Left colon (tissue), 2 donors: ENCODE measurements at regions not wholly inside any gene's neighbourhood (a gene's known extent, or its start where the extent isn't known, plus 50 kb on each side); places are given as distances from the start of the nearest gene placed in this dataset.

Experiments used
- ATAC-seq: fragments of 200-7000 bp; cut with Tn5 transposase; one replicate; pipeline ENCODE4 v1.9.1; 2020; ENCODE audit warnings: mild to moderate bottlenecking, moderate library complexity
- DNase-seq, 2 donors: peaks; one replicate each; pipeline ENCODE4 v3.0.0-alpha.2; 2020
- intact Hi-C, 2 donors: fragments of 100-400 bp; cut with DNase I in 1 of 2; cut with micrococcal nuclease in 1 of 2; formaldehyde crosslinking; loops; one replicate each; pipeline versions ENCODE4 v1.11.2 to v1.14.0; 2022; cut with DNase I, micrococcal nuclease
- donor health status: DM: no; HTN: no; CAD: no.
- donor health status: DM: yes; HTN: yes; CAD: no.

DNA sequence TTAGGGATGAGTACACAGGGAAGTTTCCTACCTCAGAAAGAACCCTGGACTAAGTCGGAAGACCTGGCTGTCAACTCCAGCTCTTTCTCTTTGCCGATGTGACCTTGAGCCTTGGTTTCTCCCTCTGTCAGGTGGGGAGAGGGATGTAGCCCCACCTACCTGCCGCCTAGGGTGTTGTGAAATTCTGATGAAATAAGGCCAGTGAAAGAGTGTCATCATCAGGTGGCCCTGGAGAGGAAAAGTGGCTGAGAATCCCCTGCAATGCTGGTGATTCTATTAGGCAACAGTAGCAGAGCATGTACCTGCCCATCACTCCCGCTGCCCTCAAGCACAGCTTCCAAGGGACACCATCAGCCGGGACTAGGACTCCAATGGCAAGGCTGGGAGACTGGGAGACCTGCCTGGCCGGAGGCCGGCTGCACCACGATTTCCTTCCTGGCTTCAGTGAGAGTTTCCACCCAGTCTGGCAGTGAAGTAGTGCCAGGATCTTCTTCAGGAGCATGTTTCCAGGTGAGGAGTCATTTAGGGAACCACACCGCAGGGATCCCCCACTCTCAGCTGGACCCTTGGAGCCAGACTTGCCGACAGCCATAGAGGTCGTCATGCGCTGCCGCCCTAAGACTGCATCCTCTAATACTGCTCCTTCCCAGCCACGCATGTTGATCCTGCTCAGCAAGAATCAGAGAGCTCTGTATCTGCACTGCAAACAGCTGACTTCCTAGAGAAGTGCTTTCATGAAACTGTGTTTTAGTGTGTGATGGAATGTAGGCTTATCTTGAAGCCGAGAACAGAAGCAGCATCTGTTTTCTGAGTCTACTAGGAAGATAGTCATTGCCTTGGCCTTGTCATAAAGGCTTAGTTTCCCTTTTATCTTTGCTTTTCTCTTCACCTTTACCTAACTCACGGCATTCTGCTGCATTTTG is 88.0 kb upstream of the F3 start:
- no peak for DNase-seq
- intact Hi-C loops, result no loop called here
- ATAC-seq, result no peak

DNA sequence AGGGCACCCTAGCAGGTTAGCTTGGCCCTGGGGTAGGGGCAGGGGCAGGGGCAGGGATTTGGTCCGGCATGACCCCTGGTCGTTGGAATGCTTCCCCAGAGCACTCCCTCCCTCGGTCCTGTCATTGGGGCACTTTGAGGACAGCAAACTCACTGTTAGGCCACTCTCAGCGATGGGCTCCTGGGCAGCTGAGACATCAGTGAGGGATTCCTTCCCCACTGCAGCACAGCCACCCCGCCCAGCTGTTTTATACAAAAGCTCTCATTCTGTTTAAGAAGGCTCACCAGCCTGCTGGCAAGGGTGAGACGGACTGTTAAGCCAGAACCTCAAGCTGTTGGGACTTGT is 86.9 kb upstream of the F3 start:
- intact Hi-C loops, result no loop called here
- DNase-seq (no peak), ATAC-seq (no peak)

DNA sequence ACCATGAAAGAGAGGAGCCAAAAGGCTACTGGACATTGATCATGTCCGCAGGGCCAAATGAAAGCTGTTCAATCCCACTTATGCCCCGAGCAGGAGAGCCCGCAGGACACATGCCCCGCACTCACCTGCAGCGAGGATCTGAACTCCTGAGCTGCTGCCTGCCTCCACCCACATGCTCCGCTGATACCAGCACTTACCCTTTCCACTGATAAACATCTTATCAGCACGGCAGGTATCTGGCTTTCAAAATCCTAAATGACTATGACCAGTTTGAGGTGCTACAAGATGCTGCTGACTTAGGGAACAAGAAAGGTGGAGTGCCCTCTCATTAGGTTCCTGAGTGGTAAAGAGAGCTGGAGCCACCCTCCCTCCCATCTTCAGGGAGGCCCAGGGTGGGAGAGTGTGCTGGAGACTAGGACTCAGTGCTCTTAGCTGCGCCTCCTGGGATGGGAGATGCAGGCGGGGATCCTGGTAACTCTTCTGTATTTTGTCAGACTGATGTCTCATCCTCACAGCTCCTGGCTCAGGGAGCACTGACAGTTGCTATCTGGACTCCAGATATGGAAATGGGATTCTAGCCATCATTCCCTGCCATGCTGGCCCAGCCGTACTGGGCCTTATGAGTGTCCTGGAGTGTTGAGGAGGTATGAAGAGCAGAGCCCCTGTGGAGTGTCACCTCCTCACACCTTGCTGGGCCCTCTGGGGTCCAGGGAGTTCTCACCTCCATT is 86.4 kb upstream of the F3 start:
- DNase-seq, result no peak
- intact Hi-C loops, result no loop called here
- no peak for ATAC-seq

DNA sequence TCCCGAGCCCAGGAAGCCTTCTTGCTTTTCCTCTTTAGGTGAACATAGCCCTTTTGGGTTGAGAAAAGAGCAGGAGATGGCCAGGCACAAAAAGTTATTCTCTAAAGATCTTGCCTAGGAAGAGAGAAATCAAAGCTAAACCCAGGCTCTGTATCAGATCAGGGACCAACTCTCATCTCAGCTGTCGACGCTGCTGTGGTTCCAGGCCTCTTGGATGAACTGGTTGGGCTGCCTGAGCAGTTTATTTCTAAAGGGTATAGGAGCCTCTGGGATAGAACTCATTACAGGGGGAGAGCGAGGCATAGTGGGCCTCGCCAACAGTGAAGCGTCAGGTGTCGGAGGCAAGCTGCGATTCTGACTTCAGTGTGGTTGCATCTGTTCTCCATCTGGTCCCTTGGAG is 82.6 kb upstream of the F3 start:
- DNase-seq, result no peak
- intact Hi-C loops, result no loop called here
- ATAC-seq, result no peak

DNA sequence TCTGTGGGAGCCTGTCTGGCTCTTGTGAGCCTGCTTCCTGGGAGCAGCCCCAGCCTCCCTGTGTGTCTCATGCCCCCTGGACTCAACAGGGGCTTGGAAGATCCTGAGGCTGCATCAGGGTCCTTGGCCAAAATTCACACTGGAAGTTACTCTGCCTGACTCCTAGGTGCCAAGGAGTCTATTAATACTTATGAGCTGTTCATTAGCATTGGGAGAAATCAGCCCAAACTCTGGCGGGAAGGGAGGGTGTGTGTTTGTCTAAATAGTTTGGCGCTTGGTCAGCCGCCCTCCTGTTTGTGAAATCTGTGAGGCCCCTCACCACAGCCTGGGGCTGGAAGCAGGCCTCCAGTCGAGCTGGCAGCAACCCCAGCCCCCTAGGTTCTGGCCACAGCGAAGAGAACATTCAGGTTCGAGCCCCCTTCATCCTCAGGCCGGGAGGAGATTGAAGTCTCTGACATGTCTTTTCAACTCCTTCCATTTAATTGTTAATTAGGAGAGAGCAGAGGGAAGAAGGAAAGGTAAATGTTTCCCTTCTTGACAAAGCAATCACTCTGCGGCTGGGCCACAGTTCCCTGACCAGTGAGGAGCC is 82.1 kb upstream of the F3 start:
- ATAC-seq, result no peak
- intact Hi-C loops, result no loop called here
- no peak for DNase-seq

DNA sequence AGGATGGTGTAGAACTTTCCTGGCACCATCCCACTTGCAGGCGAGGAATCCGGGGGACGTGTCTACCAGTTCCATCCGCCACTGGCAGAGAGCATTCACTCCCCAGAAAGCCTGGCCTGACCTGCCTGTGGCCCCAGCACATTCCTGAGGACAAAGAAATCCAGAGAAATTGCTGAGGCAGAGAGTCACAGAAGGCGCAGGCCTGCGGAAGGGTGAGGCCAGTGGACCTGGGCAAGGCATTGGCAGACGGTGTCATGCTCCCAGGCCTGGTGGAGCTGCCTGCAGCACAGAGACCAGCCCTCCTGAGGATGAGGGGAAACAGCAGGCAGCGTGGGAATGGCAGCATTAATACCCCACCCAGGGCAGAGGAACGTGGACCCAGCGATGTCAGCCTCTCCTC is 81.2 kb upstream of the F3 start:
- DNase-seq, result no peak
- intact Hi-C loops, result no loop called here

DNA sequence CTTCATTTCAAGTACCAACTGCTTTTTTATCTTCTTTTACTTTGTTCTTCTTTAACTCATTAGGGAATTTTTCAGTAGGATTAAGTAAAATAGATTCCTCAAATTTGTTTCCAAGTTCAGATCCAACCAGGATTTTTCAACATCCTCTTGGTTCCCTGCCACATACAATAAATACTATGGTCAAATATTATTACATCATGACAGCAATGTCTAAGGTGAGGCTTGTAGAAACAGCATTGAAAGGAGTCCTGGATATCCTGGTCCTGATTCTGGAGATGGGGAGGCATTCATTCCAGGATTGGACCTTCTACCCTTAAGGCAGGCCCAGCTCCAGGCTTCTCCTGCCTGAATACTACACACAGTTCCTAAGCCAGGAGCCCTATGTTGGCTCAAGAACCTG is 80.2 kb upstream of the F3 start:
- DNase-seq (no peak), ATAC-seq (peak; percentile 50)
- intact Hi-C loops, result no loop called here

More for the DNA sequence above, 81.2 kb upstream of the F3 start:
- no peak for ATAC-seq

DNA sequence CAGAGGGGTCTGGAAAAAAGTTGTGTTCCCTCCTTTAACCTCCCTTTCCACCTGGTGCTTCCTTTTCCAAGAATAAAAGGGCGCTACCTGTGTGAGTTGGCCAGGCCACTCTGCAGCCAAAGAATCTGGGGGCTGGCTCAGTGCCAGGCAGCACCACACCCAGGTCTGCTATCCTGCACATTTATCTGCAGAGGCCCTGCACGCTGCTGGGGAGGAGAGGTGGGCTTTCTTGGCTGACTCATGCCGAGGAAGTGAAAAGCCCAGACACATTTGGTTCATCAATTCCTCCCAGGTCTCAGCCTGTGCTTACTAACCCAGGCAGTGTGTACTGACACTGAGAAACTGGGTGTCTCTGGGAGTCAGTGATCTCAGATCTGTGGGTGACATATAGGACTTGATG is 79.8 kb upstream of the F3 start:
- ATAC-seq, result peak; percentile 81
- intact Hi-C loops, result no loop called here
- DNase-seq, result peak; percentile 75 to 78

DNA sequence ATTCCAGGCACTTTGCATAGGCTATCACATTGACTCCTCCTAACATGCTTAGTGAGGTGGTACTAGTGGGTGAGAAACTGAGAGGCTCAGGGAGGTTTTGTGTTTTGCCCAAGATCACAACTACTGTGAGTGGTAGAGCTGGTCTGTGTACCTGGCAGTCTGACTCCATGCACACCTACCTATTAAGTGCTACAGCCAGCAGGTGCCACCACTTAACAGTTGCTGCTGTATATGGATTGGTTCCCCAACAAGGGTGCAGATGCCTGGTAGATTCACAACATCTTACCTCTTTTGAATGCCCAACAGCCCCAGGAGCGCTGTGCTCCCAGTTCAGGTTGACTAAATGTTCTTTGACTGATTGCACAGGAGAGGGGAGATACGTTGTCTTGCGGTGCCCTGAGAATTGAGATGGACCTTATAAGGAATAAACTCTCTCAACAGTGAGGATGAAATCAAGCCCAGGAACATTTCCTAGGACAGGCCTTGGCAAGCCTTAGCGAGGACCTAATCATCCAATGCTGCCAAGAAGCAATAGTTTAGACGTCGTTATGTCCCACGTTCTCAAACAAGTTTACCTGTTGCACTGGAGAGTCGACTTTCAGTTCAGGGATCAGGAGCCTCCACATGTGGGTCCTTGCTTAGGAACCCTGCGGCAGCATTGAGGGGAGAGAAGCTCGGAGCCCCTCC is 78.9 kb upstream of the F3 start:
- DNase-seq (no peak), ATAC-seq (no peak)
- intact Hi-C loops, result no loop called here

DNA sequence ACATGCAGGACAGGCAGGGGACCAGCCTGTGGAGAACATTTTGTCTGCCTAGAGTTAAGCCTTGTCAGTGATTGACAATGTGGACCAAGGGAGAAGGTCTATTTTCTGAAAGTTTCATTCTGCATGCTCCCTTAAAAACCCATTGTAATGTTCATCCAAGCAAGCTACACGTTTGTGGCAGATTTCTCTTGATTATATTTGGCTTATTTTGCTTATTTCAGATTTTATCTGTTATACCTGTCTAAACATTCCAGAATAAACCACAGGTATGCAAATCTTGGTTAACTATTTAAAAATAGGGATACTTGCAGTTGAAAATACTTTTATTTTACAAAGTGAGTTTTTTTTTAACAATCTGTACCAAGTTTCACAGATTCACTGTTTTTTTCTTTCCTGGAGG is 78.2 kb upstream of the F3 start:
- intact Hi-C loops, result no loop called here
- ATAC-seq, result no peak
- DNase-seq, result no peak

DNA sequence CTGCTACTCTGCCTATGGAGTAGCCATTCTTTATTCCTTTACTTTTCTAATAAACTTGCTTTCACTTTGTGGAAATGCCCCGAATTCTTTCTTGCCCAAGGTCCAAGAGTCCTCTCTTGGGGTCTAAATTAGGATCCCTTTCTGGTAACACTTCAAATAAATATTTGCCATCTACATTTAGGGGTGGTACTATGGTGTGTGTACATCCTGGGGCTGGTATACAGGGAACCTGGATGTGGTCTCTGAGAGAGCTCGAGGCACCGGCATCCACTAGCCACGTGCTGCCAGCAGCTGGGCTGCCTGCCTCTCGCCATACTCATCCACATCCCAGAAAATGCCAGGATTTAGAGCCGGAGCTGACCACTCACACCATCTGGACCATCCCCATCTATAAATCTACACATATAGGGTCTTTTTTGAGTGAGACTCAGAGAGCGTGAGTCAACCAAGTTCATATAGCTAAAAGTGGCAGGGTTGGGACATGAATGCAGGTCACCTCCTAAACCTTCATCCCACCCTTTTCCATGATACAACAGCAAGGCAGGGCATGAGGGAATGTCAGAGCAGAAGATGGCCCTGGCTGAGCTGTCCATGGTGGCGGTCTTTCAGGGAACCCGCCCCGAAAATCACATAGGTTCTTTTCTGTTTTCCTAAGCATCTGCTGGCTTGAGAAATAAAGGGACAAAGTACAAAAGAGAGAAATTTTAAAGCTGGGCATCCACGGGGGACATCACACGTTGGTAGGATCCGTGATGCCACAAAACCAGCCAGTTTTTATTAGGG is 76.6 kb upstream of the F3 start:
- ATAC-seq (no peak), DNase-seq (no peak)
- intact Hi-C loops, result no loop called here

DNA sequence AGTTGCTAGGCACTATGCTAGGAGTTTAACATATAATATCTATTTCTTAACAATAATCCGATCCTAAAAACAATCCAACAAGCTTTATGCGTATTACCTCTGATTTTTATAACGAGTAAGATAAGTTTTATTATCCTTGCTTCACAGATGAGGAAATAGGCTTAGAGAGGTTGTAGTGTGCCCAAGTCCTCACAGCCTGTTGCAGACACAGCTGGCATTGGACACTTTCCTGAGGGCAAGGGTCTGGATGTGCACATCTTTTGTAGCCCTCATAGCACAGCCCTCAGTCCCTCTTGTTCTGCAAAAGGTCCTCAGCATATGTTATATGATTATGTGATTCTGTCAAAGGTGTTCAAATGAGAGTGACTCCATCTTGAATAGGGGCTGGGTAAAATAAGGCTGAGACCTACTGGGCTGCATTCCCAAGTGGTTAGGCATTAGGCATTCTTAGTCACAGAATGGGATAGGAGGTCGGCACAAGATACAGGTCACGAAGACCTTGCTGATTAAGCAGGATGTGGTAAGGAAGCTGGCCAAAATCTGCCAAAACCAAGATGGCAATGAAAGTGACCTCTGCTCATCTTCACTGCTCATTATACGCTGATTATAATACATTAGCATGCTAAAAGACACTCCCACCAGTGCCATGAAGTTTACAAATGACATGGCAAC is 75.7 kb upstream of the F3 start:
- ATAC-seq (peak; percentile 67), DNase-seq (no peak)
- intact Hi-C loops, result no loop called here

DNA sequence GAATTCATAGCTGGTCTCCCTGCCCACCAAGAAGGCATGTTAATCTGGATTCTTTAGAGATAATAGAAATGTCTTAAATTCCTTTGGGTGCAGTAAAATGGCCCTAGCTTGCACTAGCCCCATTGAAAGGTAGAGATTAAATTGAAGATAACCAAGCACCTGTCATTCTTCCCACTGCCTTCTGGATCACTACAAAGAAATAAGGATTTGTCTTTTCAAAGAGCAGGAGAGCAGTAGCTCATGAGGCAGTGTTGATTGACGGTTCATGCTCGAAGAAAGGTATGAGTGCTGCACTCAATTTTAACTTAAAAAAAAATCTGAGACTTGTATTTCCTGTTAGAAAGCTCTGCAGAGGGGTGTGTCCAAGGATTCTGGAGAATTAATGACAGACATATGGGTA is 74.9 kb upstream of the F3 start:
- peak; percentile 19 for ATAC-seq

DNA sequence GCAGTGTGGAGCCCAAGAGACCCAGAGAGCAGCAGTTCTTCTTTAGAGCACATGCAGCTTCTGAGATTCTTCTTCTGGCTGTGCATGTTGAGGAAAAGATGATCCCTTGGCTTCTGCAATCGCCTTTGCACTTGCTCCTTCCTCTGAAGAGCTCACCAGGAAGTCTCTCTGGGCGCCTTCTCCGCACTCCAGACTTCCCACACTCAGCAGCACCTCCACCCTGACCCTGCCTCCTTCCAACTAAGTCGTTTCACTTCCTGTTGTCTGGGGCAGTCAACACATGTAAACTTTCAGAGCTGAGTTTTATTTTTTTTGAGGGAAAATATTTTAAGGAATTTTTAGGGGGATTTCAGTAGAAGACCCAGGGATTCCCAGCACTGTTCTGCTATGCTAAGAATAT is 73.4 kb upstream of the F3 start:
- DNase-seq (peak; percentile 65 to 83), ATAC-seq (peak; percentile 70)
- intact Hi-C loops, result no loop called here

More for the DNA sequence above, 74.9 kb upstream of the F3 start:
- intact Hi-C loops, result no loop called here
- no peak for DNase-seq

DNA sequence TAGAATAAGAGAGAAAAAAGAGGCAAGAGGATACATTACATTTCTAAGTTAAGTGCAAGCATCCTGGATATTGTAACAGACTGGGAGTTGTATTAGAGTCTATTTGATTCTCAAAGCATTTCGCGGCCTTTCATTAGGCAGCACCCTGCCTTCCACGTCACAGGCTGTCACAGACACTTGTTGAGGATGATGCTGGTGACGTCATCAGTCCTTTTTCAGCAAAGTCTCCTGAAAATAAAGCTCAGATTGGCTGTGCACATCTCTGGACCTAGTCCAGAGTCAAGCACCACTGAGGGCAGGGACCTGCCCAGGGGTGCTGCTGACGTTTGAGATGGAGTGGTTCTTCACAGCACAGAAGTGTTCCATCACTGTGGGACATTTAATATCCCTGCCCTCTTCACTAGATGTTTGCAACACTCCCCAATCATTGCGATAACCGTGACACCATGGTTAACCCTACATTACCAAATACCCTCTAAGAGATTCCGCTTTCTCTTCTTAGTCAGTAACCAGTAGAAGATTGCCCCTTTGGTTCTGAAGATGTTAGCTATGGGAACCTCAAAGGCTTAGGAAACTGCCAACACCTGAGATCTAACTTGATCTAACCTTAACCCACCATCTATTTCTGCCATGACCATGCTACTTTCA is 72.7 kb upstream of the F3 start:
- ATAC-seq (no peak), DNase-seq (no peak)
- intact Hi-C loops, result no loop called here

DNA sequence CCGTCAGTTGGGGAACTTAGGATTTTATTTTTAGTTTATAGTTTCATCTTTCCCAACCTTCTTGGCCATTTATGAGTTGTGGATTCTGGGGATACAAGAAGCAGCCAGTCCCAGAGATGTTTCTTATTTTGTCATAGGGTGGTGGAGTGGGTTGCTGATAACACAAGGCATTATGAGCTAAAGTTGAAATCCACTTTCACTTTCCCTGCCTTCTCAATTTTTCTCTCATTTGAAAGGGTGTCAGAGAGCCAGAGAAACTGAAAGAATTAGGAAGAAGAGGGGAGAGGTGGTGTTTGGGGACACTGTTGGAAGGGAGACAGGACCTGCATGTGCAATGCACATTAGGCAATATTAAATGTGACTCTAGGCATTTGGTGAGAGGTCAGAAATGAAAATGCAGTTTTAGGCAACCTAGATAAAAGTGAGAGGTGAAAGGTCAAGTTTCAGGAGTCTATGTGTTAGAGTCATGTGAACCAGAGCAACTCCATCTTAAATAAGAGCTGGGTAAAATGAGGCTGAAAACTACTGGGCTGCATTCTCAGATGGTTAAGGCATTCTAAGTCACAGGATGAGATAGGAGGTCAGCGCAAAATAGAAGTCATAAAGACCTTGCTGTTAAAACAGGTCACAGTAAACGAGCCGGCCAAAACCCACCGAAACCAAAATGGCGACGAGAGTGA is 71.1 kb upstream of the F3 start:
- DNase-seq (no peak), ATAC-seq (no peak)
- intact Hi-C loops, result no loop called here
